HEK293T (cell line): ENCODE measurements at regions not wholly inside any gene's neighbourhood (a gene's known extent, or its start where the extent isn't known, plus 50 kb on each side); places are given as distances from the start of the nearest gene placed in this dataset.
"Not testable (repeated sequence)": the region's sequence is repeated elsewhere in the genome, so short reads cannot be mapped to it uniquely, and the experiment has no call there.

Experiments
- CTCF ChIA-PET: fragments of 350-600 bp; formaldehyde crosslinking; extraction: SDS; loops from one replicate; lab custom pipeline; 2021; ENCODE audit warnings: antibody characterized with exemption, inconsistent platforms; lab: Yijun Ruan, JAX
- POLR2A ChIA-PET: fragments of 350-600 bp; formaldehyde crosslinking; extraction: SDS; loops from one replicate; lab custom pipeline; 2020; ENCODE audit warnings: antibody characterized with exemption, inconsistent platforms; lab: Yijun Ruan, JAX
- DNase-seq: peaks from one replicate; pipeline ENCODE4 v3.0.0; 2012; ENCODE audit warnings: mixed read lengths; ENCODE audit errors: extremely low spot score
- ARNT ChIP-seq: fragments of 450-650 bp; IDR thresholded peaks from 2 replicates; pipeline ENCODE4 v1.6.1; 2017; ENCODE audit warnings: mild to moderate bottlenecking
- BHLHE40 ChIP-seq: fragments of 450-650 bp; IDR thresholded peaks from 2 replicates; pipeline ENCODE4 v1.6.1; 2016; ENCODE audit warnings: mild to moderate bottlenecking, moderate library complexity, borderline replicate concordance
- CTBP1 ChIP-seq: fragments of 450-650 bp; IDR thresholded peaks from 2 replicates; pipeline ENCODE4 v1.6.1; 2016; ENCODE audit warnings: borderline replicate concordance
- ELF4 ChIP-seq: fragments of 450-650 bp; IDR thresholded peaks from 2 replicates; pipeline ENCODE4 v1.6.1; 2017; ENCODE audit warnings: antibody characterized with exemption
- FOXA1 ChIP-seq: fragments of 450-650 bp; IDR thresholded peaks from 2 replicates; pipeline ENCODE4 v1.6.1; 2016; ENCODE audit warnings: mild to moderate bottlenecking
- FOXK2 ChIP-seq: fragments of 450-650 bp; IDR thresholded peaks from 2 replicates; pipeline ENCODE4 v1.6.1; 2016; ENCODE audit warnings: mild to moderate bottlenecking
- FOXM1 ChIP-seq: fragments of 450-650 bp; IDR thresholded peaks from 2 replicates; pipeline ENCODE4 v1.6.1; 2017; ENCODE audit warnings: mild to moderate bottlenecking, borderline replicate concordance
- HDGF ChIP-seq: fragments of 450-650 bp; IDR thresholded peaks from 2 replicates; pipeline ENCODE4 v1.6.1; 2017; ENCODE audit warnings: antibody characterized with exemption, borderline replicate concordance
- LEF1 ChIP-seq: fragments of 450-650 bp; IDR thresholded peaks from 2 replicates; pipeline ENCODE4 v1.6.1; 2017; ENCODE audit warnings: mild to moderate bottlenecking, borderline replicate concordance
- NFRKB ChIP-seq: fragments of 450-650 bp; IDR thresholded peaks from 2 replicates; pipeline ENCODE4 v1.6.1; 2016; ENCODE audit warnings: mild to moderate bottlenecking, moderate library complexity
- SP1 ChIP-seq: fragments of 450-650 bp; IDR thresholded peaks from 2 replicates; pipeline ENCODE4 v1.6.1; 2017
- SUZ12 ChIP-seq: fragments of 450-650 bp; IDR thresholded peaks from 2 replicates; pipeline ENCODE4 v1.6.1; 2016; ENCODE audit warnings: mild to moderate bottlenecking
- TARDBP ChIP-seq: fragments of 450-650 bp; IDR thresholded peaks from 2 replicates; pipeline ENCODE4 v1.6.1; 2016
- ZNF384 ChIP-seq: fragments of 450-650 bp; IDR thresholded peaks from 2 replicates; pipeline ENCODE4 v1.6.1; 2016
- TF ChIP-seq, protein P1 (sequence below): fragments of 450-650 bp; IDR thresholded peaks from 2 replicates; pipeline ENCODE4 v1.6.1; 2016

DNA sequence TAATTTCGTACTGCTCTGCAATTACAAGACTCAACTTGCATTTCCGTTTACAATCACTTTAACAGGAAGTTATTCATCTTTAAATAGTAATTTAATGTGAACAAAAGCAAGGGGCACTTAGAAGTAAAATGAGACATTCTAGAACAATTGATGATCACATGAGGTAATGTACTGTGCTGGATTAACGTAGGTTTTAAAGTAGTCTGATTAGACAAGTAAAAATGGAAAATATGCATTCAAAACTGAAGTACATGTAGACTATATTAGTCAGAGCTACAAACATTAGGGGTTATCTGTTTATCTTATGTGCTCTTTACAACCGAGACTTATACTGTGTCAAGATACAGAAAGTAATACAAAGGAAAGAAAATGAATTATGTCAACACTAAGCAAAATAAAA is 1528.0 kb downstream of the SLITRK5 start:
- CTCF ChIA-PET, result no interaction called here
- no peak for DNase-seq
- no peak for TF ChIP-seq ZNF384
- no peak for TF ChIP-seq ARNT
- TF ChIP-seq, protein P1, sequence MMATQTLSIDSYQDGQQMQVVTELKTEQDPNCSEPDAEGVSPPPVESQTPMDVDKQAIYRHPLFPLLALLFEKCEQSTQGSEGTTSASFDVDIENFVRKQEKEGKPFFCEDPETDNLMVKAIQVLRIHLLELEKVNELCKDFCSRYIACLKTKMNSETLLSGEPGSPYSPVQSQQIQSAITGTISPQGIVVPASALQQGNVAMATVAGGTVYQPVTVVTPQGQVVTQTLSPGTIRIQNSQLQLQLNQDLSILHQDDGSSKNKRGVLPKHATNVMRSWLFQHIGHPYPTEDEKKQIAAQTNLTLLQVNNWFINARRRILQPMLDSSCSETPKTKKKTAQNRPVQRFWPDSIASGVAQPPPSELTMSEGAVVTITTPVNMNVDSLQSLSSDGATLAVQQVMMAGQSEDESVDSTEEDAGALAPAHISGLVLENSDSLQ, result no peak
- TF ChIP-seq TARDBP, result no peak
- TF ChIP-seq SUZ12, result no peak
- no peak for TF ChIP-seq NFRKB
- TF ChIP-seq FOXM1, result no peak
- POLR2A ChIA-PET, result no interaction called here

DNA sequence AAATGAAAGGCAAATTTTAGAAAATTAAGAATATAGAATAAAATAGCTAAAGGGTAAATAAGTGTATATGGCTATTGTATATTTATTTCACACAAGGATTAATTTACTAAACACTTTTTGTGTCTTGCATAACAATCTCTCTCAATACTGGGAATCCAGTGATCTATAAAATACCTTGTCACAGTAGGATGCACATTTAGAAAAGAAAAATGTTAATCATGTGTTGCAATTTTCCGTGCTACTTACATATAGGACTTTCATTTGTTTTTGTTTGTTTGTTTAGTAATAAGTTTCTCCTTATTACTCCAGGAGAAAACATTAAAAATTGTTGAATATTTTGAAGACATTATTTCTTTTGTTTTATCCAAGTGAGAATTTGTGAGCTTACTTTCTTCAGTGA is 1533.3 kb downstream of the SLITRK5 start:
- ChIA-PET CTCF (no interaction called here), POLR2A (no interaction called here)
- TF ChIP-seq FOXK2 (no peak), FOXA1 (no peak), ZNF384 (no peak), ELF4 (no peak), FOXM1 (no peak), NFRKB (no peak), BHLHE40 (no peak), HDGF (no peak), LEF1 (no peak)
- TF ChIP-seq, protein P1, result no peak
- no peak for DNase-seq

DNA sequence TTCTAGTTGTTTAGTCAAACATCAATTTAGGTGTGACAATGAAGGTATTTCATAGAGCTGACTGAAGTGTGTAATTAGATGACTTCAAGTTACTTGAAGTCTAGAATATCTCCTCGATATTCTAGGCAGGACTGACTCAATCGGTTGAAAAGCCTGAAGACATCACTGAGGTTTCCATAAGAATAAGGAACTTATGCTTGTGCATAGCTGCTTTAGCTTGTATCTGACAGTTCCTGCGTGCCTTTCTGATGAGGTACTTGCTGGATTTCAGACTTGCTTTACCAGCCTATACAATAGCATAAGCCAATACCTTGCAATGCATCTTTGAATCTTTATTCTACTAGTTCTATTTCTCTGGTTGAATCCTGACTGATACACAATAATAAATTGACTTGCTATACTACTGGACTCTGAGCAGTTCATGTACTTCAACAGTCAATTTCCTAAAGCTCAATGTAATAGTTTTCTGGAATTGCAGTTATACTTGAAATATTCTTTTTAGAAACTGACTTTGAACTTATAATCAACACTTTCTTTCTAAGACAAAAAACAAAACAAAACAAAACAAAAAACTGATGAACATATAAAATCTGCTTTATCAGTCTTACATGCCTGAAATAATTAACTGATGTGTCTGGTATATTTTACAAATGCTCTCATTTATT is 1534.8 kb downstream of the SLITRK5 start:
- POLR2A ChIA-PET, result no interaction called here
- no peak for TF ChIP-seq HDGF
- no peak for TF ChIP-seq NFRKB
- TF ChIP-seq, protein P1, result no peak
- DNase-seq, result no peak
- CTCF ChIA-PET, result interaction anchor here (0.7 kb wide), 1 partner anchor 1451 kb away, joined by 7 read pairs; no protein-coding TSS in a partner anchor

DNA sequence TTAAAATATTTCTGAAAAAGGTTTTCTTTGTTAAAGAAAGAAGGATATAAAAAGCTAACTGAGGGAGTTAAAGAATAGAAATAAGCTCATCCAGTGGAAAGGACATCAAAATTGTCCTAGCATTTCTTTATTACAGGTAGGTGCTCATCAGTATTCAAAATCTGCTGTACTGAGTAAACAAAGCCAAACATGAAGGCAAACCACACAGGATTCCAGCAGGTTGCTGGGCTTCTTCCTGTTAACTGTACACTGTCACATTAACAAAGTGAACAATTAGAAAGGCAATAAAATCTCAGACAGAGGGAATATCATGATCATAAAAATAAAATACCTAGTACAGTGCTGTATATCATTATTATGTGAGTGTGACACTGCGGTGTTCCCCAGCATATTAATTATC is 1541.0 kb downstream of the SLITRK5 start:
- CTCF ChIA-PET, result no interaction called here
- POLR2A ChIA-PET, result no interaction called here
- TF ChIP-seq, protein P1, result no peak
- DNase-seq, result no peak

DNA sequence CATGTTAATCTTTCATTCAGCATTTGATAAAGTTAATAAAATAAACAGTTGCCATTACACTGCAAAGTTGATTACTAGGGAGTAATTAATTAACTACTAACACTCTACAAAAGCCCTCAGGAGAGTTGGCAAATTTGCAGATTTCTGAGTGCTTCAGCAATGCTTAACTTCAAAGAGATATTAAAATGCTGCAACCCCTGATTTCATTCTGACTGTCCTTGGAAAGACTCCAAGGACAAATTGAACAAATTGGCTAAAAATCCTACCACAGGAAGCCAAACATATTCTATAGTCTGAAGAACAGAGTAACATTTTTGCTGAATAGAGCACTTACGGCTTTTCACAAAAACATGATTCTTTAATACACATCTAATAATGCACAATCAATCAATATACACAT is 1543.0 kb downstream of the SLITRK5 start:
- POLR2A ChIA-PET, result no interaction called here
- CTCF ChIA-PET, result no interaction called here
- TF ChIP-seq, protein P1, result no peak
- TF ChIP-seq ZNF384, result no peak
- no peak for TF ChIP-seq SUZ12
- TF ChIP-seq ELF4, result no peak
- TF ChIP-seq SP1, result no peak
- no peak for DNase-seq

DNA sequence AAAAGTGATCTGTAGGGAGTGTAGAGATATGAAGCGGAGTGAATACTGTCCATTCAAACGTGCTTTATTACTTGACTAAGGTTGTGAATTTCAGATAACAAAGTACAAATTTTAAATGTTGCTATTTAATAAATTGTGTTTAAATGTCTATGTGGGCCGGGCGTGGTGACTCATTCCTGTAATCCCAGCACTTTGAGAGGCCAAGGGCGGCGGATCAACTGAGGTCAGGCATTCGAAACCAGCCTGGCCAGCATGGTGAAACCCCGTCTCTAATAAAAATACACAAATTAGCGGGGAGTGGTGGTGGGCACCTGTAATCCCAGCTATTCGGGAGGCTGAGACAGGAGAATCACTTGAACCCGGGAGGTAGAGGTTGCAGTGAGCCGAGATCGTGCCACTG is 1544.1 kb downstream of the SLITRK5 start:
- DNase-seq, POLR2A ChIA-PET, CTCF ChIA-PET: not testable (repeated sequence)

DNA sequence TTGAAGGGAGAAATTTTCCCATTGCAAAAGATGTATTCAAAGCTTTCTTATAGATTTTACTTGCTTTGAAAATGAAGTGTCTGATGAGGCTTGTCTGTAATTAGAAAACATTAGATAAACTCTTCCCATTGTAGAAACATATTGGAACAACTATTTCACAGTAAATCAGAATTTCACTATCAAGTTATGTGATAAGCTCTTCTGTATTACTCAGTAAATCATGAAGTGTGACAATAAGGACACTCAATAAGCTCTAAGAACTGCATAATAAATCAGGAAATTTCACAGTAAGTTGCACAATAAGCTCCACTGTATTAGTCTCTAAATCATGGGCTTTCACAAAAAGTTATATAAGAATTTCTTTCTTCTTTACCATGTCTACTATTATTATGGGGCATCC is 1546.6 kb downstream of the SLITRK5 start:
- ChIA-PET CTCF (no interaction called here), POLR2A (no interaction called here)

More for the DNA sequence above, 1546.6 kb downstream of the SLITRK5 start:
- DNase-seq, result no peak
- TF ChIP-seq CTBP1 (no peak), TARDBP (no peak)
